Stomach (tissue), 4 donors: ENCODE measurements at regions not wholly inside any gene's neighbourhood (a gene's known extent, or its start where the extent isn't known, plus 50 kb on each side); places are given as distances from the start of the nearest gene placed in this dataset.

Source experiments
- CTCF ChIP-seq, 7 experiments: fragments of 450-650 bp in 4 of 7; fragments of 200-600 bp in 3 of 7; sonication (generic) in 3 of 7; IDR thresholded peaks; one replicate each; pipeline ENCODE4 v1.5.1; 2016 to 2019; ENCODE audit warnings: antibody characterized with exemption in 7 of 7, control low read depth in 2 of 7, mild to moderate bottlenecking in 1 of 7
- EP300 ChIP-seq: sonication (generic); formaldehyde crosslinking; IDR thresholded peaks from one replicate; pipeline ENCODE4 v1.6.1; 2017; ENCODE audit warnings: antibody characterized with exemption
- POLR2A ChIP-seq, 4 donors: fragments of 450-650 bp; IDR thresholded peaks; one replicate each; pipeline ENCODE4 v1.6.1; 2016; ENCODE audit warnings: antibody characterized with exemption in 4 of 4, control low read depth in 2 of 4, mild to moderate bottlenecking in 1 of 4, moderate library complexity in 1 of 4
- POLR2AphosphoS5 ChIP-seq, 3 donors: sonication (generic); formaldehyde crosslinking; IDR thresholded peaks; one replicate each; pipeline ENCODE4 v1.6.1; 2016; ENCODE audit warnings: antibody characterized with exemption in 3 of 3

- TF ChIP-seq POLR2A (IDR thresholded peaks at IDR 0.05), result no peak
- no peak for TF ChIP-seq CTCF (IDR thresholded peaks at IDR 0.05)
- no peak for TF ChIP-seq EP300
- TF ChIP-seq POLR2AphosphoS5 (IDR thresholded peaks at IDR 0.05), result no peak
Observed at GRCh38 chr5:39606591-39606990, 181.8 kb upstream of the DAB2 start.
